SK-N-MC (cell line): ENCODE measurements at regions not wholly inside any gene's neighbourhood (a gene's known extent, or its start where the extent isn't known, plus 50 kb on each side); places are given as distances from the start of the nearest gene placed in this dataset.

ENCODE experiments used
- EZH2 ChIP-seq: fragments of 200-600 bp; sonication (generic); IDR thresholded peaks from one replicate; pipeline ENCODE4 v1.6.1; 2017; ENCODE audit warnings: antibody characterized with exemption
- POLR2AphosphoS5 ChIP-seq: IDR thresholded peaks from 2 replicates; pipeline ENCODE4 v1.6.1; 2012; ENCODE audit warnings: mild to moderate bottlenecking, low read depth, low read length, borderline replicate concordance

- TF ChIP-seq EZH2 (no peak), POLR2AphosphoS5 (no peak)
These were observed 853.8 kb downstream of the CDH8 start for GRCh38 chr16:61182391-61182790.
